HCT116 (cell line): ENCODE measurements at regions not wholly inside any gene's neighbourhood (a gene's known extent, or its start where the extent isn't known, plus 50 kb on each side); places are given as distances from the start of the nearest gene placed in this dataset.

Experiments
- ATAC-seq: fragments of 200-7000 bp; cut with Tn5 transposase; 2 replicates; pipeline ENCODE4 v1.9.1; 2020; ENCODE audit warnings: mild to moderate bottlenecking, moderate library complexity
- BruUV-seq: library from RNA; stranded (reverse); fragments of 400-500 nt; replicated peaks from 2 replicates; lab custom pipeline; 2021; lab: Mats Ljungman, UMichigan
- CTCF ChIA-PET: fragments of 300-600 bp; sonication (Branson Sonifier 250); formaldehyde crosslinking; loops from one replicate; lab custom pipeline; 2021; ENCODE audit warnings: antibody characterized with exemption; lab: Charles Lee
- POLR2A ChIA-PET: fragments of 300-600, 350-600 bp; sonication (Branson Sonifier 250); formaldehyde crosslinking; loops from one replicate; lab custom pipeline; 2021; ENCODE audit warnings: antibody characterized with exemption; lab: Charles Lee
- RAD21 ChIA-PET, 2 experiments: fragments of 300-600 bp; sonication (Branson Sonifier 250); formaldehyde crosslinking; loops; one replicate each; lab custom pipeline; 2023; ENCODE audit warnings: low total read pairs in 2 of 2; ENCODE audit not compliant: uncharacterized antibody in 2 of 2, unreplicated experiment in 2 of 2, low non-redundant PET in 1 of 2; lab: Charles Lee
- DNase-seq: peaks from one replicate; pipeline ENCODE4 v3.0.0-alpha.2; 2010; ENCODE audit warnings: low read depth, low spot score
- H2AFZ ChIP-seq: fragments of 200-600 bp; shearing (Covaris generic), sonication (generic); 2 replicates; pipeline ENCODE4 v1.6.1; 2017; ENCODE audit warnings: low read depth, mixed run types, mixed read lengths, antibody characterized with exemption, low read length; ENCODE audit not compliant: poor library complexity, severe bottlenecking
- H3K27ac ChIP-seq: 2 replicates; pipeline ENCODE4 v1.5.1; 2012; ENCODE audit warnings: low read depth, low read length
- H3K27me3 ChIP-seq: fragments of 200-600 bp; sonication (generic); 2 replicates; pipeline ENCODE4 v1.6.1; 2016; ENCODE audit warnings: mixed run types, low read length, mixed read lengths; ENCODE audit not compliant: insufficient read depth
- H3K36me3 ChIP-seq, 2 experiments: fragments of 200-500 bp in 1 of 2; fragments of 200-600 bp in 1 of 2; sonication (Bioruptor generic) in 1 of 2; sonication (generic) in 1 of 2; 2 replicates each; pipeline versions ENCODE4 v1.5.1 to v1.6.1; 2014 to 2016; ENCODE audit warnings: low read length in 2 of 2, inconsistent platforms in 1 of 2, mixed read lengths in 1 of 2, mixed run types in 1 of 2; ENCODE audit not compliant: insufficient read depth in 2 of 2, control insufficient read depth in 1 of 2
- H3K4me1 ChIP-seq, 2 experiments: fragments of 200-600 bp in 1 of 2; sonication (generic) in 1 of 2; 2 replicates each; pipeline versions ENCODE4 v1.5.1 to v1.6.1; 2012 to 2017; ENCODE audit warnings: low read length in 2 of 2, inconsistent platforms in 1 of 2, mild to moderate bottlenecking in 1 of 2, mixed read lengths in 1 of 2, mixed run types in 1 of 2, moderate library complexity in 1 of 2; ENCODE audit not compliant: insufficient read depth in 2 of 2, control insufficient read depth in 1 of 2
- H3K4me2 ChIP-seq: fragments of 200-600 bp; sonication (generic); 2 replicates; pipeline ENCODE4 v1.6.1; 2017; ENCODE audit warnings: mixed run types, low read length, mixed read lengths
- H3K4me3 ChIP-seq, 2 experiments: fragments of 200-600 bp in 1 of 2; sonication (generic) in 1 of 2; replicated peaks in 1 of 2; 2 replicates each; pipeline ENCODE4 v1.5.1; 2011 to 2016; ENCODE audit warnings: low read length in 2 of 2, control low read depth in 1 of 2, low read depth in 1 of 2, mild to moderate bottlenecking in 1 of 2, mixed read lengths in 1 of 2, mixed run types in 1 of 2
- H3K79me2 ChIP-seq: fragments of 200-600 bp; sonication (generic); 2 replicates; pipeline ENCODE4 v1.6.1; 2017; ENCODE audit warnings: mild to moderate bottlenecking, mixed run types, low read length, moderate library complexity, mixed read lengths; ENCODE audit not compliant: insufficient read depth
- H3K9ac ChIP-seq: fragments of 200-600 bp; sonication (generic); 2 replicates; pipeline ENCODE4 v1.6.1; 2016; ENCODE audit warnings: low read length, mixed read lengths
- H3K9me2 ChIP-seq: fragments of 200-600 bp; sonication (generic), shearing (Covaris generic); 2 replicates; pipeline ENCODE4 v1.6.1; 2017; ENCODE audit warnings: mixed run types, mild to moderate bottlenecking, moderate library complexity; ENCODE audit not compliant: insufficient read depth
- H3K9me3 ChIP-seq, 2 experiments: fragments of 200-500 bp in 1 of 2; fragments of 200-600 bp in 1 of 2; sonication (Bioruptor generic) in 1 of 2; sonication (generic) in 1 of 2; 2 replicates each; pipeline ENCODE4 v1.6.1; 2014 to 2017; ENCODE audit warnings: low read length in 2 of 2, mixed read lengths in 2 of 2, inconsistent platforms in 1 of 2, low read depth in 1 of 2, mild to moderate bottlenecking in 1 of 2, mixed run types in 1 of 2, moderate library complexity in 1 of 2; ENCODE audit not compliant: control insufficient read depth in 1 of 2, insufficient read depth in 1 of 2
- H4K20me1 ChIP-seq: fragments of 200-600 bp; sonication (generic), shearing (Covaris generic); 2 replicates; pipeline ENCODE4 v1.6.1; 2017; ENCODE audit warnings: mixed run types, mild to moderate bottlenecking, moderate library complexity; ENCODE audit not compliant: insufficient read depth
- CEBPB ChIP-seq: IDR thresholded peaks from 2 replicates; pipeline ENCODE4 v1.6.1; 2012; ENCODE audit warnings: low read depth
- CTCF ChIP-seq, 3 experiments: fragments of 200-600 bp in 1 of 3; sonication (generic) in 1 of 3; IDR thresholded peaks in 2 of 3; conservative IDR thresholded peaks in 1 of 3; 2 replicates each; pipeline ENCODE4 v1.5.1; 2012 to 2017; ENCODE audit warnings: low read depth in 2 of 3, low read length in 2 of 3, antibody characterized with exemption in 1 of 3, borderline replicate concordance in 1 of 3, control low read depth in 1 of 3, mild to moderate bottlenecking in 1 of 3, mixed read lengths in 1 of 3, mixed run types in 1 of 3, moderate library complexity in 1 of 3; ENCODE audit not compliant: insufficient read depth in 1 of 3
- EGR1 ChIP-seq: IDR thresholded peaks from 2 replicates; pipeline ENCODE4 v1.6.1; 2012; ENCODE audit warnings: low read depth
- TCF7L2 ChIP-seq: IDR thresholded peaks from 2 replicates; pipeline ENCODE4 v1.7.0; 2011; ENCODE audit warnings: borderline replicate concordance, inconsistent platforms; ENCODE audit not compliant: insufficient read depth, insufficient read length; ENCODE audit errors: extremely low read depth
- intact Hi-C: fragments of 100-400 bp; cut with micrococcal nuclease; formaldehyde crosslinking; loops from 2 replicates; pipeline ENCODE4 v1.10.0; 2022

DNA sequence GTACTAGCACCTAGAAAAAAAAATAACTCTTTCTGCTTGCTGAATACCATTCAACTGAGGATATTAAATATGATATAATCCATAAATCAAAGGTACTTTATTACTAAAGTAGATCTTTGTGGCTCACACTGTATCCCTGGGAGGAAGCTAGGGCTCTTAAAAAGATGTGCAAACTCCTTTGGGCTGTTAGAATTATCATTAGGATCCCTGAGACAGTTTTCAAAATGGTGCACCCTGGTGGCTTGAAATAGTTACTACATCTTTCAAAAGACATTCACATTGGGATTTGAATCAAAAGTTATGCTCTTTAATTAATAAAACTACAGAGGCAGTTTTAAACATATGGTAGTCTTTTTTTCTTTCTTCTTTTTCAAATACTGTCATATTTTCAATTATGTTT is 228.5 kb upstream of the G2E3 start:
- Histone ChIP-seq H3K27ac (no peak overlapping the region), H4K20me1 (no peaks in the 10 kb centered on the region), H3K4me2 (no peak overlapping the region), H3K4me3 (no peak overlapping the region), H3K9me3 (no peaks in the 10 kb centered on the region), H3K27me3 (no peaks in the 10 kb centered on the region), H3K36me3 (no peaks in the 10 kb centered on the region), H3K9ac (no peak overlapping the region), H3K4me1 (no peaks in the 10 kb centered on the region), H2AFZ (no peak overlapping the region), H3K79me2 (no peaks in the 10 kb centered on the region), H3K9me2 (no peaks in the 10 kb centered on the region)
- TF ChIP-seq CEBPB (no peak), TCF7L2 (no peak), CTCF (IDR thresholded peaks at IDR 0.05 in 2 of 3, conservative IDR thresholded peaks at IDR 0.05 in 1 of 3; ENCODE audit: borderline replicate concordance in 1 of 3, insufficient read depth in 1 of 3, low read depth in 2 of 3, low read length in 2 of 3) (peak in 2 of 3 experiments; percentile 45 to 63; a peak in 4 of 6 replicates)
- ChIA-PET POLR2A (no interaction called here), RAD21 (no interaction called here), CTCF (interaction anchor here (1.1 kb wide), 1 partner anchor 59 kb away, joined by 3 read pairs; no protein-coding TSS in a partner anchor)
- BruUV-seq = no TSS peak
- intact Hi-C loops = no loop called here
- DNase-seq = peak; percentile 6
- ATAC-seq = no peak

GRCh38 chr14:30331030-30331429 is 227.9 kb upstream of the G2E3 start:
- no peaks in the 10 kb centered on the region for H4K20me1 ChIP-seq
- no peak for DNase-seq
- no peaks in the 10 kb centered on the region for H3K9me2 ChIP-seq
- H3K4me3 ChIP-seq = no peak overlapping the region
- POLR2A ChIA-PET = no interaction called here
- H3K36me3 ChIP-seq = no peaks in the 10 kb centered on the region
- H3K4me1 ChIP-seq = no peaks in the 10 kb centered on the region
- RAD21 ChIA-PET = no interaction called here
- H3K27me3 ChIP-seq = no peaks in the 10 kb centered on the region; the same call in 1 of the 2 replicates
- H2AFZ ChIP-seq = no peak overlapping the region
- H3K4me2 ChIP-seq = no peak overlapping the region
- TF ChIP-seq CTCF (IDR thresholded peaks at IDR 0.05 in 2 of 3, conservative IDR thresholded peaks at IDR 0.05 in 1 of 3; ENCODE audit: borderline replicate concordance in 1 of 3, insufficient read depth in 1 of 3, low read depth in 2 of 3, low read length in 2 of 3) (no peak), EGR1 (no peak)
- no peak overlapping the region for H3K27ac ChIP-seq
- BruUV-seq = no TSS peak
- H3K9ac ChIP-seq = no peak overlapping the region
- ATAC-seq = no peak
- no peaks in the 10 kb centered on the region for H3K9me3 ChIP-seq
- CTCF ChIA-PET = interaction anchor here (1.1 kb wide), 1 partner anchor 60 kb away, joined by 3 read pairs; no protein-coding TSS in a partner anchor
- intact Hi-C loops = no loop called here
- no peaks in the 10 kb centered on the region for H3K79me2 ChIP-seq
